ENCODE measurements at regions not wholly inside any gene's neighbourhood (a gene's known extent, or its start where the extent isn't known, plus 50 kb on each side); places are given as distances from the start of the nearest gene placed in this dataset.

- TF ChIP-seq, protein P1, sequence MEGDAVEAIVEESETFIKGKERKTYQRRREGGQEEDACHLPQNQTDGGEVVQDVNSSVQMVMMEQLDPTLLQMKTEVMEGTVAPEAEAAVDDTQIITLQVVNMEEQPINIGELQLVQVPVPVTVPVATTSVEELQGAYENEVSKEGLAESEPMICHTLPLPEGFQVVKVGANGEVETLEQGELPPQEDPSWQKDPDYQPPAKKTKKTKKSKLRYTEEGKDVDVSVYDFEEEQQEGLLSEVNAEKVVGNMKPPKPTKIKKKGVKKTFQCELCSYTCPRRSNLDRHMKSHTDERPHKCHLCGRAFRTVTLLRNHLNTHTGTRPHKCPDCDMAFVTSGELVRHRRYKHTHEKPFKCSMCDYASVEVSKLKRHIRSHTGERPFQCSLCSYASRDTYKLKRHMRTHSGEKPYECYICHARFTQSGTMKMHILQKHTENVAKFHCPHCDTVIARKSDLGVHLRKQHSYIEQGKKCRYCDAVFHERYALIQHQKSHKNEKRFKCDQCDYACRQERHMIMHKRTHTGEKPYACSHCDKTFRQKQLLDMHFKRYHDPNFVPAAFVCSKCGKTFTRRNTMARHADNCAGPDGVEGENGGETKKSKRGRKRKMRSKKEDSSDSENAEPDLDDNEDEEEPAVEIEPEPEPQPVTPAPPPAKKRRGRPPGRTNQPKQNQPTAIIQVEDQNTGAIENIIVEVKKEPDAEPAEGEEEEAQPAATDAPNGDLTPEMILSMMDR (IDR thresholded peaks at IDR 0.05; ENCODE audit: low read depth, low read length), result no peak
- TF ChIP-seq EZH2phosphoT487 (IDR thresholded peaks at IDR 0.05; ENCODE audit: low read depth), result no peak
Observed at GRCh38 chrX:20414762-20415445, 148.2 kb upstream of the RPS6KA3 start.
